Body of pancreas (tissue), 4 donors: ENCODE measurements at regions not wholly inside any gene's neighbourhood (a gene's known extent, or its start where the extent isn't known, plus 50 kb on each side); places are given as distances from the start of the nearest gene placed in this dataset.
"Not testable (repeated sequence)": the region's sequence is repeated elsewhere in the genome, so short reads cannot be mapped to it uniquely, and the experiment has no call there.

Experiments
- ATAC-seq: fragments of 150-250 bp; one replicate; pipeline ENCODE4 v1.9.1; 2016
- DNase-seq, 4 donors: peaks; one replicate each; pipeline ENCODE4 v3.0.0-alpha.2; 2019
- H3K27ac ChIP-seq, 4 donors: fragments of 200-600 bp; sonication (generic); 1 replicate in 3 of 4; 2 replicates in 1 of 4; pipeline versions ENCODE4 v1.5.1 to v1.6.1; 2016 to 2019; ENCODE audit warnings: mild to moderate bottlenecking in 1 of 4, mixed read lengths in 1 of 4, moderate library complexity in 1 of 4
- H3K27me3 ChIP-seq, 2 donors: fragments of 200-600 bp; sonication (generic); one replicate each; pipeline ENCODE4 v1.6.0; 2016; ENCODE audit warnings: mild to moderate bottlenecking in 1 of 2
- H3K36me3 ChIP-seq, 2 donors: fragments of 200-600 bp; sonication (generic); replicated peaks in 1 of 2; 2 replicates each; pipeline ENCODE4 v1.5.1; 2016; ENCODE audit warnings: low read depth in 2 of 2; ENCODE audit not compliant: insufficient read depth in 1 of 2
- H3K4me1 ChIP-seq: fragments of 200-600 bp; sonication (generic); one replicate; pipeline ENCODE4 v1.6.0; 2016
- H3K4me3 ChIP-seq, 2 donors: fragments of 200-600 bp; sonication (generic); 1 replicate in 1 of 2; 2 replicates in 1 of 2; pipeline ENCODE4 v1.5.1; 2016 to 2019
- H3K9me3 ChIP-seq, 3 donors: fragments of 200-600 bp; sonication (generic); 1 replicate in 2 of 3; 2 replicates in 1 of 3; pipeline ENCODE4 v1.5.1; 2016
- WGBS, 2 donors: methylation state at CpG; one replicate each; pipeline ENCODE4 v1.1.5; 2017; 5-methylcytosine and 5-hydroxymethylcytosine counted together
- intact Hi-C: fragments of 100-400 bp; cut with DNase I; formaldehyde crosslinking; loops from one replicate; pipeline ENCODE4 v1.15.1; 2023

DNA sequence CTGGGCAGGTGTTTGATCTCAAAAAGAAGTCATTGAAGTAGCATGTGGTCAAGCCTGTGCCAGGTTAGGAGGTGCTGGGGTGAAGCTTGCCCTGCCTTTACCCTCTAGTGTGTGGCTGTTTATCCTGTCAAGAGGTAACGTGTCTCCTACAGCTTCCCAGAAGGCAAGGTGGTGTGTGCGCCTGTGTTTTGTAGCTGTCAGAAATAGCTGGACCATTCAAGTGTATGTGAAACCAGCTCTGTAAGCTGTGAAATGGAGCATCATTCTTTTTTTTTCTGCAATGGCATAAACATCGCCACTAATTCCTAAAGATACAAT, 155.1 kb downstream of the BCL2L11 start:
- DNase-seq, H3K9me3 ChIP-seq, ATAC-seq, H3K36me3 ChIP-seq, H3K27me3 ChIP-seq, H3K4me3 ChIP-seq, H3K27ac ChIP-seq, intact Hi-C loops: not testable (repeated sequence)
- H3K4me1 ChIP-seq, result peaks cover 25% of the 10 kb centered on the region
- WGBS, 2 donors, result 80% methylated on average over 2 of the region's 3 CpGs; no CpG with 5 or more reads in 1 of the 2 donors

DNA sequence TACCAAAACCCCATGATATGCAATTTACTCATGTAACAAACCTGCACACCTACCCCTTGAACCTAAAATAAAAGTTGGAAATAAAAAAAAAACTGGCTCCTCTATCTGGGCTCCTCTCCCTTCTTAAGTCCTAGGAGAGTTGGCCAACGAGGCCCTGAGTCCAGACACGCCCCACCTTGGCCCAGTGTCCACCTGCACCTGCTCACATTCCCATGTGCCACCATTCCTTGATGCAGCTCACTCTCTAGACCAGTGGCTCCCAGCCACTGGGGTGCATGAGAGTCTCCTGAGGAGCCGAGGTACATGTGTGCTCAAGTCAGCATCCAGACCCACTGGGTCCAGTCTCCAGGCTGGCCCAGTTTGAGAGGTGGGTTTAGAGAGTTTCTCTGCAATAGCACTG, 157.4 kb downstream of the BCL2L11 start:
- H3K4me3 ChIP-seq, intact Hi-C loops, H3K27me3 ChIP-seq, H3K36me3 ChIP-seq, H3K27ac ChIP-seq, H3K9me3 ChIP-seq: not testable (repeated sequence)
- DNase-seq (peak; percentile 84 to 91 (median 86)), ATAC-seq (peak; percentile 88)
- H3K4me1 ChIP-seq, result peaks cover 25% of the 10 kb centered on the region
- 47% methylated on average over 2 of the region's 3 CpGs; no CpG with 5 or more reads in 1 of the 2 donors for WGBS, 2 donors

DNA sequence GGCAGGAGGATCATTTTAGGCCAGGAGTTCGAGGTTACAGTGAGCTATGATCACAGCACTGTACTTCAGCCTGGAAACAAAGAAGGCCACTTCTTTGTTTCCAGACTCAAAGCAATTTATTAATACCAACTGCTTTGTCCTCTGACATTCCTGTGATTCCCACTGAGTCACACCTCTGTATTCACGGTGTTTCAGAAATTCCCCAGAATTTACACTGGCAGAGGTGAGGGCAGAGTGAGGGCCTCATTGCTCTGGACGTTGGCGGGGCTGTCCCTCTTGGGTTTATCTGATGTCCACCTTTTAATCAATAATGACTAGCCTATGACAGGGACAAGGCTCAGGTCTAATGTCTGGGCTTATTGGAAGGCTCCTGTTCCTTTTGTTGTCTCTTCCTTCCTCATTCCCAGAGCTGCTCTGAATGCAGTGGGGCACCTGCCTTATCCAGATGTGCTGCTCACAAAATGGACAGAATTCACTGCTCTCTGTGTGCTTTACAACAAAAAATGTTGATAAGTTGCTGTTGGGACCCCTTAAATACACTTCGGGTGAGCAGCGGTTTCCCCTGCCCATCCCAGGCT, 160.1 kb downstream of the BCL2L11 start:
- H3K4me3 ChIP-seq, DNase-seq, H3K27ac ChIP-seq, intact Hi-C loops, H3K36me3 ChIP-seq, H3K9me3 ChIP-seq, H3K27me3 ChIP-seq: not testable (repeated sequence)
- peak; percentile 29 for ATAC-seq
- peaks cover 11% of the 10 kb centered on the region for H3K4me1 ChIP-seq
- 100% methylated on average over 2 of the region's 6 CpGs; no CpG with 5 or more reads in 1 of the 2 donors for WGBS, 2 donors

DNA sequence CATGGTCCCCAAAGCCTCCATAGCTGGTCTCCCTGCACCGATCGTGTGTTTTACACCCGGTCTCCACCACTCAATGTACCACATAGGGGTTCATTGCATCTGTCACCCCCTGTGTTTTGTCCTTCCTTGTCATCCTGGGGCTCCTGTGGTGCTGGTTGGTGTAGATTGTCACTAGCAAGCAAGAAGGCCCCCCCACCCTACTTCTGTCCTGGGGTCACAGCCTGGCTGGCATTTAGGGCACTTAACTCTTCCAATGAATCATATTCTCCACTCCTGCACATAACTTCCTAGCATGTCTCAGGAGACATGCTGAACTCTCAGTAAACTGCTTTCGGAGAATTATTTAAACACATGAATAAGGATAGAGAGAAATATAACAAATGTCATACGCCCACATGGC, 161.4 kb downstream of the BCL2L11 start:
- ATAC-seq, H3K27me3 ChIP-seq, H3K4me3 ChIP-seq, intact Hi-C loops, H3K27ac ChIP-seq, H3K9me3 ChIP-seq, H3K36me3 ChIP-seq, DNase-seq: not testable (repeated sequence)
- no CpG with 5 or more reads among the region's 5 CpGs for WGBS, 2 donors
- peaks cover 15% of the 10 kb centered on the region for H3K4me1 ChIP-seq

DNA sequence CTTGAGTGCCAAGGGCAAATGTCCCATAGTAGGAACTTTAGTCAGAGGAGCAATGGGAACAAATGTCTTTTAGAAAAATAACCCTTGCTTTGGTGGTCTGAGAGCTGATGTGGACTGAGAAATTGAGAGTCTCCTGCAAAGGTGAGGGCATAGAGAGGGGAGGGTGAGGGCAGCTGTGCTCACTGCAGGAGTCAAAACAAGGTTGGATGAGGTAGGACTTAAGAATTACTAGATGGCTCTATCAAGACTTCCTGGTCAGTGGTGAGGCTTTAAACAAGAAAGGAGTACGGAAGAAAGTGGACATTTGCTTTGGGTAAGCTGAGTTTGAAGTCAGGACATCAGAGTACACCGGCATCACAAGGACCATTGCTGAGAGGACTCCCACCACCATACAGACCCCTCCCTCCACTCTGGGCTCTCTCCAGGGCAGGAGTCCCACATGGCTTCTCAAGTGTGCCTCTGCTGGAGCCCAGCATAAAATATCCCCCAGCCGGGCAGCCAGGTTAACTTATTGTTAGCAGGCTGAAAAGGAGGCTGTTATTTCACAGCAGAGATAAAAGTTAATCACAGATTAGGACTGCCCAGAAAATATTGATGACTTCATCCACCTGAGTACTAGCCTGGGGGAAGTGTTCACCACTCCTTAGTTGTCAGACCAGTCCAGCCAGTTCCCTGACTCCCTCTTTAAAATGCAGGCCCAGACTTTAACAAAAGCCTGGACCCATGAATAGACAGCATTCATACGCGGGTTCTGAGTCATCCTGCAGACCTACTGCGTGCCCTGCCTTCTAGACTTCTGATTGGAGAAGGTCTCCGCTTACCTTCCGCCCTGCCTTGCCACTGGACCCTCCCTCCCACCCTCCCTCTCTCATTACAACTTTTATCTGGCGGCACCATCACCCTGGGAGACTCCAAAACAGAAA, 167.2 kb downstream of the BCL2L11 start:
- Histone ChIP-seq H3K4me1 (peaks cover 17% of the 10 kb centered on the region), H3K27ac (peak overlapping the region in 3 of 4 donors; percentile 68 to 80 (median 70))
- intact Hi-C loops, H3K4me3 ChIP-seq, H3K36me3 ChIP-seq, H3K27me3 ChIP-seq, H3K9me3 ChIP-seq: not testable (repeated sequence)
- DNase-seq, result peak; percentile 70 to 82 (median 74)
- WGBS, 2 donors, result 29 to 32% methylated on average over 6 of the region's 9 CpGs
- ATAC-seq, result peak; percentile 97

DNA sequence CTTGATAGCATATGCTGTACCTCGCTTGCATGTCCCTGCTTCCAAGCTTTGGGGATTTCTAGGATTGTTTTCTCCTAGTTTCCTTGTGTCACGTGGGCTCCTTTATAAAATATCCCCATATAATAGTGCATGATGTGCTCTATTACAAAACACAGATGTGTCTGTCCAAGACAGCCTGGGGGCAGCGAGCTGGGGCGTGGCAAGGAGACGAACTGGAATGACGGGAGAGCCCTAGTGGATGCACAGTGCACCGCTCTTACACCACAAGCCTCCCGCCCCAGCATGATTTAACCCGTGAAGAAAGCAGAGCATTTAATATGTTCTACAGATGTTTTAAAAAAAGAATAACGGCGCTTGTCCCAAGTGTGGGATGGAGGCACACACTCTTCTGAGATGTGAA, 169.7 kb downstream of the BCL2L11 start:
- intact Hi-C loops, ATAC-seq, DNase-seq, H3K27ac ChIP-seq, H3K27me3 ChIP-seq, H3K9me3 ChIP-seq, H3K4me3 ChIP-seq, H3K36me3 ChIP-seq: not testable (repeated sequence)
- 90 to 95% methylated on average over 9 of the region's 11 CpGs for WGBS, 2 donors
- H3K4me1 ChIP-seq, result peaks cover 17% of the 10 kb centered on the region

DNA sequence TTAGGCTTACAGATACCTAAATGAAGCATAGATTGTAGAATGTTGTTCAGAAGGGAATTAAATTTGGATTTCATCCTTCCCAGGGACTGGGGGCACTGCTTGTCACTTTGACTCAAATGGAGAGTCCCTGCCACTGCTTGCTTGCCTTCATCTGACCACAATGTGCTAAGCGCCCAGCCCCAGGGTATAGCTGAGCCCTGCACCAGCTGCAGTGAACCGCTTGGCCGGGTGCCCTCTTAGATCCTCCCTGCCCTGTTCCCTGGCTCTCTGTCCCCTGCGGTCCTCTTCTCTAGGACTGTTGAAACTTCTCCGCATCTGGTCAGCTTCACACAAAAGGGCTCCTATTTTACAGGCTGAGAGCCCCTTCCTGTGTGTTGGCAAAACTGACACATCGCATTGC, 170.9 kb downstream of the BCL2L11 start:
- peak; percentile 21 for ATAC-seq
- intact Hi-C loops, H3K27me3 ChIP-seq, H3K4me3 ChIP-seq, H3K27ac ChIP-seq, H3K36me3 ChIP-seq, H3K9me3 ChIP-seq: not testable (repeated sequence)
- WGBS, 2 donors, result 29 to 31% methylated on average over 6 of the region's 6 CpGs
- peak; percentile 23 to 60 (median 39) for DNase-seq
- peaks cover 13% of the 10 kb centered on the region for H3K4me1 ChIP-seq

DNA sequence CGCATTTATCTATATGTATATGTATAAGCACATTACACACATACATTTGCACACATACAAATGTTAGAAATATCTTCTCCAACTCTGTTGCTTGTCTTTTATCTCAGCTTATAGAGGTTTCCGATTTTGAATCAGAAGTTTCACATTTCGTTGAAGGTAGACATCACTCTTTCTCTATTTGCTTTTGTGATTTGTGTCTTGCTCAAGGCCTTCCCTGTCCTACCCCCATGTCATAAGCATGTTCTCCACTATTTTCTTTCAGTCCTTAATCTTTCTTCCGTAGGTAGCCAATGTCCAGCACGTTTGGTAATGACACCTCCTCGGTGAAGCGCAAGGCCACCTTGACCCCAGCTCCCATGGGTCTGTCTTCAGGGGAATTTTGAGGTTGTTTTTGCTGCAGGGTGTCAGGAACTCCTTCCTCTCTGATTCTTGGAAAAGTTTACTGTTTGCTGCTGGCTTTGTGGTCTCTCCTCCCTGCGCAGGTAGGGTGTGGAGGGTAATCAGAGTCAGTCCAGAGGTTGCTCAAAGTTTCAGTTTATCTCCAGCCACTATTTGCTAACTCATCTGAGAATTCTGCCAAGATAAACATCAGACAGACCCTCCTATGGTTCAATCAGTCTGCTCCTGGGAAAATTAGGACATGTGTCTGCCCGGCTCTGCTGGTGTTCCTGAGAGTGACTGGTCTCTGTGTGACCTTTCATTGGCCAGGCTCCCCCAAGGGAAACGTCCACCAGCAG, 171.7 kb downstream of the BCL2L11 start:
- ATAC-seq, H3K36me3 ChIP-seq, H3K27ac ChIP-seq, H3K4me3 ChIP-seq, H3K27me3 ChIP-seq, H3K9me3 ChIP-seq, DNase-seq, intact Hi-C loops: not testable (repeated sequence)
- peaks cover 13% of the 10 kb centered on the region for H3K4me1 ChIP-seq
- WGBS, 2 donors, result 43 to 65% methylated on average over 7 to 8 of the region's 10 CpGs

DNA sequence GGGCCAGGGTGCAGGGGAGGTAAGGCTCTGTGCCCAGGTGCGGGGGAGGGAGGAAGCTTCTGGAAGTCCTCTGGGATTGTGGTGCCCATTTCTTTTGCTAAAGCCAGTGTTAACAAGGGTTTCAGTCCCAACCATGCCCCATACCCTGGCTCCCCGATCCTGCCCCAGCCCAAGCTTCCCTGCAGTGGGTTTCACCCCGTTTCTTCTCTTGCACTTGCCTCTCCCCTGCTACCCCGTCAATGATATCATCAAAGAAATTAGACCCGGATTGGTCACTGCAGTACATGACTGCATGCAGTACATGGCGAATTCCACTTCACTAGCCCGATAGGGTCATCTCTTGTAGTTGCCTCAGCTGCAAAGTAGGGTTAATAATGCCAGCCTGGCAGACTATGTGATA, 174.0 kb downstream of the BCL2L11 start:
- H3K4me1 ChIP-seq, H3K4me3 ChIP-seq, H3K27ac ChIP-seq, H3K36me3 ChIP-seq, intact Hi-C loops, ATAC-seq, DNase-seq, H3K27me3 ChIP-seq, H3K9me3 ChIP-seq: not testable (repeated sequence)
- 82% methylated on average over 2 of the region's 7 CpGs; no CpG with 5 or more reads in 1 of the 2 donors for WGBS, 2 donors

DNA sequence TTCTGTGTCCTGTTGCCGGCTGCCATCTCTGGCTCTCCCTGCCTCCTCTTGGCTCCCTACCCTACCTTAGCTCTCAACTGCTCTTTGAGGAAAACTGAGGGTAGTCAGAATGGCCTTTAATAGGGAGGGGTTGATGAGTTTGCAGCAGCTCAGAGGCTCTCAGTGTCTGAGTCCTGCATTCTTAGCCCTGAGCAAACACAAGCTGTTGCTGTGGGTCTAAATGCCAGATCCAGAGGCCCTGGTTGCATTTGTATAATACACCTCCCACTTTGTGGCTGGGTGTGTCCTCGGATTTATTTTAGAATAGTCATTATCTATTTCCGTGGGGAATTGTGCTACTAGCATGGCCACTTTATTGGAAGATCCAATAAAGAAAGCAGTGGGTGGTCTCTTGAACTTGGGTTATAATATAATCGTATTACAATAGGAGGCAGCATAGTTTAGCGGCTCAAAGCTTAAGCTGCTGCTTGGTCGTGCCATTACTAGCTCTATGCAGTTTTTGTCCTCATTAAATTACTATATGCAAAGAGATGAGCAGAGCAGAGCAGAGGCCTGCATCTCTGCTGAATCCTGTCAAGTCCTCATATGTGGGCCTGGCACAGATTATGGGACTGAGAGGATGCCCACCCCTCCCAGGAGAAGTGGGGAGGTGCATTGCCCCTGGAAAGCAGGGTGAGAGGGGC, 175.5 kb downstream of the BCL2L11 start:
- DNase-seq, H3K4me1 ChIP-seq, H3K4me3 ChIP-seq, H3K27ac ChIP-seq, H3K9me3 ChIP-seq, intact Hi-C loops, ATAC-seq, H3K27me3 ChIP-seq, H3K36me3 ChIP-seq: not testable (repeated sequence)
- 80 to 85% methylated on average over 5 of the region's 6 CpGs for WGBS, 2 donors

DNA sequence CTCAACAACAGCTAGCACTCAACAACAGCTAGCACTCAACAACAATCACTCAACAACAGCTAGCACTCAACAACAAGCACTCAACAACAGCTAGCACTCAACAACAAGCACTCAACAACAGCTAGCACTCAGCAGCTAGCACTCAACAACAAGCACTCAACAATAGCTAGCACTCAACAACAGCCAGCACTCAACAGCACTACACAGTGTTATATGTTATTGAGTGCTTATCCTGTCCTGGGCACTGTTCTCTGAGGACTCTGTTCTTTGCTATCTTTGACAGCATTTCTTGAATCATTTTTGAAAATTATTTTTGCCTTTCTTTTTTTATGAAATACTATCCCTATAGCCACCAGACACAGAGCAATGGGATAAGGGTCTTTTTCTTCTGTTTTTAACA, 176.4 kb downstream of the BCL2L11 start:
- H3K4me3 ChIP-seq, H3K27me3 ChIP-seq, H3K4me1 ChIP-seq, H3K9me3 ChIP-seq, H3K27ac ChIP-seq, ATAC-seq, DNase-seq, H3K36me3 ChIP-seq, intact Hi-C loops: not testable (repeated sequence)
